AG10803 (cell line): ENCODE measurements at regions not wholly inside any gene's neighbourhood (a gene's known extent, or its start where the extent isn't known, plus 50 kb on each side); places are given as distances from the start of the nearest gene placed in this dataset.

Experiments used
- DNase-seq: peaks from one replicate; pipeline ENCODE4 v3.0.0; 2010; ENCODE audit warnings: low read depth
- H3K4me3 ChIP-seq: 2 replicates; pipeline ENCODE4 v1.5.1; 2011; ENCODE audit warnings: mild to moderate bottlenecking, low read length, control low read depth
- CTCF ChIP-seq: conservative IDR thresholded peaks from 2 replicates; pipeline ENCODE4 v1.5.1; 2011; ENCODE audit warnings: mild to moderate bottlenecking, low read length, control low read depth, inconsistent platforms

GRCh38 chr3:18965781-18966180 is 182.5 kb upstream of the KCNH8 start:
- TF ChIP-seq CTCF: no peak
- H3K4me3 ChIP-seq: no peak overlapping the region
- DNase-seq: no peak

- TF ChIP-seq CTCF: no peak
- H3K4me3 ChIP-seq: no peak overlapping the region
- DNase-seq: no peak
Observed at GRCh38 chr3:18964640-18965039, 183.7 kb upstream of the KCNH8 start.

GRCh38 chr3:18951333-18951732 is 197.0 kb upstream of the KCNH8 start:
- TF ChIP-seq CTCF: no peak

GRCh38 chr3:18946524-18946923 is 201.8 kb upstream of the KCNH8 start:
- no peak overlapping the region for H3K4me3 ChIP-seq
- DNase-seq: no peak
- no peak for TF ChIP-seq CTCF

More at GRCh38 chr3:18951333-18951732, 197.0 kb upstream of the KCNH8 start:
- no peak overlapping the region for H3K4me3 ChIP-seq
- DNase-seq: no peak

GRCh38 chr3:18937574-18937973 is 210.7 kb upstream of the KCNH8 start:
- no peak for TF ChIP-seq CTCF
- DNase-seq: no peak
- H3K4me3 ChIP-seq: no peak overlapping the region

- no peak overlapping the region for H3K4me3 ChIP-seq
- DNase-seq: no peak
- TF ChIP-seq CTCF: no peak
Observed at GRCh38 chr3:18919158-18919557, 229.2 kb upstream of the KCNH8 start.

- H3K4me3 ChIP-seq: no peak overlapping the region
- TF ChIP-seq CTCF: no peak
- DNase-seq: no peak
Observed at GRCh38 chr3:18917923-18918322, 230.4 kb upstream of the KCNH8 start.
